ENCODE measurements at regions not wholly inside any gene's neighbourhood (a gene's known extent, or its start where the extent isn't known, plus 50 kb on each side); places are given as distances from the start of the nearest gene placed in this dataset.
"Not testable (repeated sequence)": the region's sequence is repeated elsewhere in the genome, so short reads cannot be mapped to it uniquely, and the experiment has no call there.

DNA sequence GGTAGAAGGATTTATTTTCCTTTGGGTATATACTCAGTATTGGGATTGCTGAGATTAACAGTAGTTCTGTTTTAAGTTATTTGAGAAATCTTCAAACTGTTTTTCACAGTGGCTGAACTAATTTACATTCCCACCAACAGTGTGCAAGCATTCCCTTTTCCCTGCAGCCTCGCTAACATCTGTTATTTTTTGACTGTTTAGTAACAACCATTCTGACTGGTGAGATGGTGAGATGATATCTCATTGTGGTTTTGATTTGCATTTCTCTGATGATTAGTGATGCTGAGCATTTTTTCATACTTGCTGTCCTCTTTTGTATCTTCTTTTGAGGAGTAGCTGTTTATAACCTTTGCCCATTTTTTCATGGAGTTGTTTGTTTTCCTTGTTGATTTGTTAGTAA, 457.8 kb downstream of the TRAM1L1 start (continued):
- no peak for TF ChIP-seq CSRNP2 (CRISPR knock-in tag; conservative IDR thresholded peaks at IDR 0.05; ENCODE audit: low read depth)
- no peak for TF ChIP-seq POGZ (CRISPR knock-in tag; IDR thresholded peaks at IDR 0.05)
- TF ChIP-seq SNRNP70 (IDR thresholded peaks at IDR 0.05; ENCODE audit: low read depth, low read length), result no peak

DNA sequence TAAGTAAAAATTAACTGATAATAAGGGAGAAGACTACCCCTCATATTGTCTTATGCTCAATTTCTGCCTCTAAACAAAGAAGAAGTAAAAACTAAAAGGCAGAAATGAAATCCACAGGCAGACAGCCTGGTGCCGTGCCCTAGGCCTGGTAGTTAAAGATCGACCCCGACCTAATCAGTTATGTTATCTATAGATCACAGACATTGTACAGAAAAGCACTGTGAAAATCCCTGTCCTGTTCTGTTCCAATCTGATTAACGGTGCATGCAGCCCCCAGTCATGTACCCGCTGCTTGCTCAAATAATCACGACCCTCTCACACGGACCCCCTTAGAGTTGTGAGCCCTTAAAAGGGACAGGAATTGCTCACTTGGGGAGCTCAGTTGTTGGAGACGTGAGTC, 465.9 kb downstream of the TRAM1L1 start:
- CTCF ChIA-PET (ENCODE audit: low intra/inter-chr PET ratio, low total read pairs); H3K4me2 ChIP-seq (ENCODE audit: low read depth, low read length); H3K36me3 ChIP-seq (replicated peaks in 1 of 2; ENCODE audit: control insufficient read depth in 1 of 2, insufficient read depth in 2 of 2, low read length in 2 of 2); H4K20me1 ChIP-seq (ENCODE audit: insufficient read depth, low read length); intact Hi-C loops (cut with micrococcal nuclease; ENCODE audit: unreplicated experiment); H3K9me3 ChIP-seq (ENCODE audit: low read length); ATAC-seq; H3K9ac ChIP-seq (ENCODE audit: insufficient read depth, low read depth, low read length); H3K79me2 ChIP-seq (ENCODE audit: insufficient read depth, low read length); H3K4me3 ChIP-seq (replicated peaks in 1 of 3; ENCODE audit: insufficient read depth in 1 of 3, low read depth in 2 of 3, low read length in 3 of 3); POLR2A ChIA-PET; H3K27ac ChIP-seq (ENCODE audit: extremely low read length, insufficient read depth, low read length); BruUV-seq (replicated peaks); H3K4me1 ChIP-seq (ENCODE audit: insufficient read depth, low read length); DNase-seq (ENCODE audit: low spot score); in situ Hi-C loops (cut with HindIII; ENCODE audit: extremely low pct_ligation_motif_present, low pct_unique_long_range_greater_than_20kb); FAIRE-seq; H2AFZ ChIP-seq (ENCODE audit: low read length); H3K27me3 ChIP-seq (ENCODE audit: control insufficient read depth in 1 of 2, insufficient read depth in 2 of 2, low read length in 2 of 2): not testable (repeated sequence)
- 8% methylated on average over 8 of the region's 8 CpGs for WGBS (ENCODE audit: low lambda C conversion rate)

GRCh38 chr4:116618638-116619037, 466.7 kb downstream of the TRAM1L1 start:
- no peaks in the 10 kb centered on the region for H3K4me1 ChIP-seq (ENCODE audit: insufficient read depth, low read length)
- DNase-seq (ENCODE audit: low spot score) (no peak), ATAC-seq (no peak), FAIRE-seq (no peak)
- no peaks in the 10 kb centered on the region for H3K79me2 ChIP-seq (ENCODE audit: insufficient read depth, low read length)
- H3K36me3 ChIP-seq (replicated peaks in 1 of 2; ENCODE audit: control insufficient read depth in 1 of 2, insufficient read depth in 2 of 2, low read length in 2 of 2), result no peaks in the 10 kb centered on the region
- 0% methylated on average over 1 of the region's 1 CpG for WGBS (ENCODE audit: low lambda C conversion rate)
- in situ Hi-C loops (cut with HindIII; ENCODE audit: extremely low pct_ligation_motif_present, low pct_unique_long_range_greater_than_20kb), result no loop called here
- intact Hi-C loops (cut with micrococcal nuclease; ENCODE audit: unreplicated experiment), result no loop called here
- ChIA-PET CTCF (ENCODE audit: low intra/inter-chr PET ratio, low total read pairs) (no interaction called here), POLR2A (no interaction called here)
- H3K27ac ChIP-seq (ENCODE audit: extremely low read length, insufficient read depth, low read length), result no peak overlapping the region
- no peak overlapping the region for H3K4me3 ChIP-seq (replicated peaks in 1 of 3; ENCODE audit: insufficient read depth in 1 of 3, low read depth in 2 of 3, low read length in 3 of 3)
- H3K4me2 ChIP-seq (ENCODE audit: low read depth, low read length), result no peak overlapping the region
- no peaks in the 10 kb centered on the region for H4K20me1 ChIP-seq (ENCODE audit: insufficient read depth, low read length)
- H3K9me3 ChIP-seq (ENCODE audit: low read length), result no peaks in the 10 kb centered on the region
- H3K27me3 ChIP-seq (ENCODE audit: control insufficient read depth in 1 of 2, insufficient read depth in 2 of 2, low read length in 2 of 2), result no peaks in the 10 kb centered on the region
- H2AFZ ChIP-seq (ENCODE audit: low read length), result no peak overlapping the region
- BruUV-seq (replicated peaks), result no TSS peak
- no peak overlapping the region for H3K9ac ChIP-seq (ENCODE audit: insufficient read depth, low read depth, low read length)
- no peak for TF ChIP-seq ZNF292 (CRISPR knock-in tag; IDR thresholded peaks at IDR 0.05; ENCODE audit: borderline replicate concordance, low read depth)
- TF ChIP-seq, protein P1, sequence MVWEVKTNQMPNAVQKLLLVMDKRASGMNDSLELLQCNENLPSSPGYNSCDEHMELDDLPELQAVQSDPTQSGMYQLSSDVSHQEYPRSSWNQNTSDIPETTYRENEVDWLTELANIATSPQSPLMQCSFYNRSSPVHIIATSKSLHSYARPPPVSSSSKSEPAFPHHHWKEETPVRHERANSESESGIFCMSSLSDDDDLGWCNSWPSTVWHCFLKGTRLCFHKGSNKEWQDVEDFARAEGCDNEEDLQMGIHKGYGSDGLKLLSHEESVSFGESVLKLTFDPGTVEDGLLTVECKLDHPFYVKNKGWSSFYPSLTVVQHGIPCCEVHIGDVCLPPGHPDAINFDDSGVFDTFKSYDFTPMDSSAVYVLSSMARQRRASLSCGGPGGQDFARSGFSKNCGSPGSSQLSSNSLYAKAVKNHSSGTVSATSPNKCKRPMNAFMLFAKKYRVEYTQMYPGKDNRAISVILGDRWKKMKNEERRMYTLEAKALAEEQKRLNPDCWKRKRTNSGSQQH (CRISPR knock-in tag; IDR thresholded peaks at IDR 0.05; ENCODE audit: low read depth), result no peak
- TF ChIP-seq ZNF615 (CRISPR knock-in tag; IDR thresholded peaks at IDR 0.05; ENCODE audit: borderline replicate concordance), result no peak
- TF ChIP-seq, protein P2, sequence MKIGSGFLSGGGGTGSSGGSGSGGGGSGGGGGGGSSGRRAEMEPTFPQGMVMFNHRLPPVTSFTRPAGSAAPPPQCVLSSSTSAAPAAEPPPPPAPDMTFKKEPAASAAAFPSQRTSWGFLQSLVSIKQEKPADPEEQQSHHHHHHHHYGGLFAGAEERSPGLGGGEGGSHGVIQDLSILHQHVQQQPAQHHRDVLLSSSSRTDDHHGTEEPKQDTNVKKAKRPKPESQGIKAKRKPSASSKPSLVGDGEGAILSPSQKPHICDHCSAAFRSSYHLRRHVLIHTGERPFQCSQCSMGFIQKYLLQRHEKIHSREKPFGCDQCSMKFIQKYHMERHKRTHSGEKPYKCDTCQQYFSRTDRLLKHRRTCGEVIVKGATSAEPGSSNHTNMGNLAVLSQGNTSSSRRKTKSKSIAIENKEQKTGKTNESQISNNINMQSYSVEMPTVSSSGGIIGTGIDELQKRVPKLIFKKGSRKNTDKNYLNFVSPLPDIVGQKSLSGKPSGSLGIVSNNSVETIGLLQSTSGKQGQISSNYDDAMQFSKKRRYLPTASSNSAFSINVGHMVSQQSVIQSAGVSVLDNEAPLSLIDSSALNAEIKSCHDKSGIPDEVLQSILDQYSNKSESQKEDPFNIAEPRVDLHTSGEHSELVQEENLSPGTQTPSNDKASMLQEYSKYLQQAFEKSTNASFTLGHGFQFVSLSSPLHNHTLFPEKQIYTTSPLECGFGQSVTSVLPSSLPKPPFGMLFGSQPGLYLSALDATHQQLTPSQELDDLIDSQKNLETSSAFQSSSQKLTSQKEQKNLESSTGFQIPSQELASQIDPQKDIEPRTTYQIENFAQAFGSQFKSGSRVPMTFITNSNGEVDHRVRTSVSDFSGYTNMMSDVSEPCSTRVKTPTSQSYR (CRISPR knock-in tag; IDR thresholded peaks at IDR 0.05; ENCODE audit: borderline replicate concordance), result no peak
- TF ChIP-seq USF2 (IDR thresholded peaks at IDR 0.05; ENCODE audit: low read depth, low read length), result no peak
- no peak for TF ChIP-seq USF2 (CRISPR knock-in tag; IDR thresholded peaks at IDR 0.05; ENCODE audit: borderline replicate concordance)

All from HepG2 (cell line).